HFF-Myc (cell line): ENCODE measurements at regions not wholly inside any gene's neighbourhood (a gene's known extent, or its start where the extent isn't known, plus 50 kb on each side); places are given as distances from the start of the nearest gene placed in this dataset.

Experiments
- DNase-seq: peaks from one replicate; pipeline ENCODE4 v3.0.0-alpha.2; 2011; ENCODE audit warnings: low read depth; ENCODE audit errors: extremely low read depth
- H3K4me3 ChIP-seq: replicated peaks from 2 replicates; pipeline ENCODE4 v1.5.1; 2011; ENCODE audit warnings: low read depth, mild to moderate bottlenecking, control low read depth, low read length
- CTCF ChIP-seq: IDR thresholded peaks from 2 replicates; pipeline ENCODE4 v1.5.1; 2012; ENCODE audit warnings: mild to moderate bottlenecking, low read depth, low read length, control low read depth; ENCODE audit errors: missing control alignments

- no peak for TF ChIP-seq CTCF
- no peak overlapping the region for H3K4me3 ChIP-seq
- peak; percentile 17 for DNase-seq
These were observed 552.2 kb upstream of the RIOK2 start for GRCh38 chr5:97735209-97735608.

GRCh38 chr5:97737608-97738007 lies 554.6 kb upstream of the RIOK2 start:
- TF ChIP-seq CTCF, result no peak
- DNase-seq, result no peak
- H3K4me3 ChIP-seq, result no peak overlapping the region

- H3K4me3 ChIP-seq, result no peak overlapping the region
- DNase-seq, result no peak
- no peak for TF ChIP-seq CTCF
These were observed 562.8 kb upstream of the RIOK2 start for GRCh38 chr5:97745817-97746216.

GRCh38 chr5:97750576-97750975 lies 567.5 kb upstream of the RIOK2 start:
- H3K4me3 ChIP-seq, result no peak overlapping the region
- no peak for TF ChIP-seq CTCF
- DNase-seq, result no peak

GRCh38 chr5:97751540-97751939 lies 568.5 kb upstream of the RIOK2 start:
- H3K4me3 ChIP-seq, result no peak overlapping the region
- DNase-seq, result no peak
- no peak for TF ChIP-seq CTCF

GRCh38 chr5:97752871-97753270 lies 569.8 kb upstream of the RIOK2 start:
- DNase-seq, result no peak
- no peak for TF ChIP-seq CTCF
- no peak overlapping the region for H3K4me3 ChIP-seq

- DNase-seq, result no peak
- H3K4me3 ChIP-seq, result no peak overlapping the region
- no peak for TF ChIP-seq CTCF
These were observed 579.4 kb upstream of the RIOK2 start for GRCh38 chr5:97762483-97762882.
